ENCODE measurements at regions not wholly inside any gene's neighbourhood (a gene's known extent, or its start where the extent isn't known, plus 50 kb on each side); places are given as distances from the start of the nearest gene placed in this dataset.

DNA sequence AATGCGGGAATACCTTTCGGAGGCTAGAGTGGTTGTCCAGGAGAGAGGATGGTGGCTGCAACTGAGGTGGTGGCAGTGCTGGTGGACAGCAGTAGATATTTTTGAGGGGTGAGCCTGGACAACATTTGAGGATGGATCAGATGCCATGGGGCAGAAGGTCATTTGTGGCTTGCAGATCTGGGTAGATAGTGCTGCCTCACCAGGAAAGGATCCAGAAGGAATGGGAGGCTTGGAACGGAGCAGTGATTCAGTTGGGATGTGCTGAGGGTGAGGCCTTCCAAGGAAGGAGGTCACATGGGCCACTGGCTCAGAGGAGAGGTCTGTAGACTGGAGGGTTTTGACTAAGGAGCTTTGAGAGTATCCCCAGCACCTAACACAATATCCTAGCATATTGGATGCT, 110.8 kb upstream of the KAZN start:
- ATAC-seq (no peak), DNase-seq (no peak)
- CTCF ChIA-PET = no interaction called here
- H3K9me3 Mint-ChIP-seq (ENCODE audit: insufficient read depth) = no peaks in the 10 kb centered on the region
- no peaks in the 10 kb centered on the region for H3K36me3 Mint-ChIP-seq (ENCODE audit: low read depth)
- H3K4me1 Mint-ChIP-seq (ENCODE audit: low read depth) = no peaks in the 10 kb centered on the region
- POLR2A ChIA-PET = no interaction called here
- H3K4me3 Mint-ChIP-seq = no peak overlapping the region
- no peaks in the 10 kb centered on the region for H3K27me3 Mint-ChIP-seq (ENCODE audit: low read depth)
- no peak overlapping the region for H3K27ac Mint-ChIP-seq

DNA sequence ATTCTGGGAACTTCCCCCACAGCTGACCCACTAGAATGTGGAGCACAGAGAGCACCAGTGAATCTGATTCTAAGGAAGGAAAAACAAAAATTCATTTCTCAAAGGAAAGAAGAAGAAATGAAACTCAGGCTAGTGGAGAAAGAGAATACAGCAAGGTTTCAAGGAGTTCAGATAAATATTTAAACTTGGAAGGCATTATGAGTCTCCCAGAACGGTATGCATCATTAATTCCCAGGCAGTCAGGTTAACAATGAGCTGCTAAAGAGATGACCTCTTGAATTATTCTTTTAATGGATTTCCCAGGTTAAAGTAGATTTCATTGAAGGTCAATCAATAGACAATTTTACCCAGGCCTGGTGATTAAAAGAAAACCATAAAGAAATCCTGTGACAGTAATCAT, 103.6 kb upstream of the KAZN start:
- Mint-ChIP-seq H3K9me3 (ENCODE audit: insufficient read depth) (no peaks in the 10 kb centered on the region), H3K27ac (no peak overlapping the region), H3K4me1 (ENCODE audit: low read depth) (no peaks in the 10 kb centered on the region), H3K27me3 (ENCODE audit: low read depth) (no peaks in the 10 kb centered on the region), H3K36me3 (ENCODE audit: low read depth) (no peaks in the 10 kb centered on the region), H3K4me3 (no peak overlapping the region)
- POLR2A ChIA-PET = no interaction called here
- CTCF ChIA-PET = no interaction called here
- ATAC-seq (no peak), DNase-seq (no peak)

DNA sequence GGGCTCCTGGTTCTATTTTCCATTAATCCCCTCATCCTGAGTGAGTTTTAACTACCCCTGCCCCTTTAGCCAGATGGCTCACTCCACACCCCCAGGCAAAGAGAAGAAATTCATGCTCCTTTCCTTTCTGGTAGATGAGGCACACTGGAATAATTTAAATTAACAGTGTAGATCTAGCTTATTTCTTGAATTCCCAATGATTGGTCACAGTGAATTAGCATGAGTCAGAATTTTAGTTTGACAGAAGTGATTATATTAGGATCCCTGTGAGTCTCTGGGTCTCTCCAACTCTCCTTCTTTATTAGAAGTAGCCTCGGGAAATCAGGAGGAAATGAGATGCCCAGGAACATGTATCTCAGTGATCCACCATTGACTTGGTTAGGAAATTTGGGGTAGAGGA, 103.1 kb upstream of the KAZN start:
- ATAC-seq (no peak), DNase-seq (no peak)
- no peaks in the 10 kb centered on the region for H3K36me3 Mint-ChIP-seq (ENCODE audit: low read depth)
- H3K9me3 Mint-ChIP-seq (ENCODE audit: insufficient read depth) = no peaks in the 10 kb centered on the region
- no peaks in the 10 kb centered on the region for H3K4me1 Mint-ChIP-seq (ENCODE audit: low read depth)
- ChIA-PET CTCF (no interaction called here), POLR2A (no interaction called here)
- no peak overlapping the region for H3K4me3 Mint-ChIP-seq
- H3K27ac Mint-ChIP-seq = no peak overlapping the region
- no peaks in the 10 kb centered on the region for H3K27me3 Mint-ChIP-seq (ENCODE audit: low read depth)

DNA sequence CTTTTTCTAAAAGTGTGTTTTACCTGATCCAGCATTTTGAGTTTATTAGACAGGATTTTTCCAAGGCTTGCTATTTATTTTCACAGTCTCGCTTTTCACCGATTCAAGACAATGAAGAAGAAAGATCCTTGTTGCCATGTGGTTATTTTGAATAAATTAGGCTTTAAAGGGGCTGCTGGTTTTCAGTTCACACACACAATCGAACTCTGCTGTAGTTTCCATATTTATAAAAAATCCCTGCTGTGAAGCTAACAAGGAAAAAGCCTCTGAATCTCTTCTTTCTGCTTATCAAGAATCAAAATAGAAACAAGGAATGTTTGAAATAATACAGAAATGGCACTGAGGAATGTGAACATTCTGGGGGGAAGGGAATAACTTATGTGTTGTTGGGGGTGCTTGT, 102.5 kb upstream of the KAZN start:
- Mint-ChIP-seq H3K36me3 (ENCODE audit: low read depth) (no peaks in the 10 kb centered on the region), H3K27ac (no peak overlapping the region), H3K27me3 (ENCODE audit: low read depth) (no peaks in the 10 kb centered on the region), H3K9me3 (ENCODE audit: insufficient read depth) (no peaks in the 10 kb centered on the region), H3K4me1 (ENCODE audit: low read depth) (no peaks in the 10 kb centered on the region), H3K4me3 (no peak overlapping the region)
- no peak for ATAC-seq
- CTCF ChIA-PET = no interaction called here
- POLR2A ChIA-PET = no interaction called here
- no peak for DNase-seq

DNA sequence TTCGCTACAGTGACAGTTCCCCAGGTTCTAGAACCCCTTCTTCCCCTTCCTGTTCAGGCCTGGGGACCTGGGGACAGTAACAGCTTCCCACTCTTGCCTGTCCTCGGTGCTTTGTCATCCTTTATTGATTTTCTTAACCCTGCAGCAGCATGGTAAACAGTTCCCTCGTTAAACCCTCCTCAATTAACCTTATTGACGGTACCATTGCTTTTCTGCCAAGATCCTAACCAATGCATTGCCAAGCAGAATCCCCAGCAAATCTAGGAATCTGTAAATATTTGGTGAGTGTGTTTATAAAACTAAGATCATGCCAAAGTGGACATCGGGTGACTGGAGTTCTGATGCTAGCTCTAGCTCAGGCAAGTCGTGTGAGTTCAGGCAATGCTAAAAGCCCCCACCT, 99.6 kb upstream of the KAZN start:
- no peak overlapping the region for H3K27ac Mint-ChIP-seq
- DNase-seq = no peak
- H3K4me3 Mint-ChIP-seq = no peak overlapping the region
- H3K27me3 Mint-ChIP-seq (ENCODE audit: low read depth) = peaks cover 3% of the 10 kb centered on the region
- no peaks in the 10 kb centered on the region for H3K4me1 Mint-ChIP-seq (ENCODE audit: low read depth)
- ChIA-PET POLR2A (no interaction called here), CTCF (no interaction called here)
- H3K9me3 Mint-ChIP-seq (ENCODE audit: insufficient read depth) = no peaks in the 10 kb centered on the region
- no peaks in the 10 kb centered on the region for H3K36me3 Mint-ChIP-seq (ENCODE audit: low read depth)
- no peak for ATAC-seq

DNA sequence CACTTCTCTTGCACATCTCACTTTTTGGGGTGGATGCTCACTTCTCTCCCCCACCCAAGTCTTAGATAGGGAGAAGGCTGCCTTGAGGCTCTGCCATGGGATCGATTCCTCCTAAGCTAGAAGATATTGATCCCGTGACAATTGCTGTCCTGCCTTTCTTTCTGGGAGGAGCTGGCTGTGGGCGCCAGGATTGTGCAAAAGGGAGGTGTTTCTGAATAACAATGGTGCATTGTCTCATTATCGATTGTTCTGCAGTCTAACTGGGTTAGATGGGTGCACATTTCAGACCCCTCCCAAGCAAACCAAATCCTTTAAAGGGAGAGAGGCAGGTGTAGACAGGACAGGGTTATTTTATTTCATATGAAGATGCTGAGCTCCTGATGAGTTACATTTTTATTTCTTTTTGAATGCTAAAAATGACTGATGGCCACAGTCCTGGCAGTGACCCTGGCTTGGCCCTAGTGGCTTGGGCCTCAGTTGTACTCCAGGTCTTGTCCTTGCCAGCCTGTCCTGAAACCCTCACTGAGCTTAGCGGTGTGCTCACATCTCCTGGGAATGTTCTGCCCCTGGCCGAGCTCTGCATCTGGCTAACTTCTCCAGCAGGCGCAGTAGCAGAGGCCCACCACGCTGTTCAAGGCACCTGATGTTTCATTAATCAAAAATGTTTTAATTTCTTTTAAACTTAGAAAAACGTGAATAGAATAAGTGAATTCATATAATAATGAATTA, 99.0 kb upstream of the KAZN start:
- no peak overlapping the region for H3K4me3 Mint-ChIP-seq
- no peaks in the 10 kb centered on the region for H3K4me1 Mint-ChIP-seq (ENCODE audit: low read depth)
- ATAC-seq (no peak), DNase-seq (no peak)
- H3K9me3 Mint-ChIP-seq (ENCODE audit: insufficient read depth) = no peaks in the 10 kb centered on the region
- H3K36me3 Mint-ChIP-seq (ENCODE audit: low read depth) = no peaks in the 10 kb centered on the region
- CTCF ChIA-PET = no interaction called here
- peaks cover 3% of the 10 kb centered on the region for H3K27me3 Mint-ChIP-seq (ENCODE audit: low read depth)
- POLR2A ChIA-PET = no interaction called here
- H3K27ac Mint-ChIP-seq = no peak overlapping the region

DNA sequence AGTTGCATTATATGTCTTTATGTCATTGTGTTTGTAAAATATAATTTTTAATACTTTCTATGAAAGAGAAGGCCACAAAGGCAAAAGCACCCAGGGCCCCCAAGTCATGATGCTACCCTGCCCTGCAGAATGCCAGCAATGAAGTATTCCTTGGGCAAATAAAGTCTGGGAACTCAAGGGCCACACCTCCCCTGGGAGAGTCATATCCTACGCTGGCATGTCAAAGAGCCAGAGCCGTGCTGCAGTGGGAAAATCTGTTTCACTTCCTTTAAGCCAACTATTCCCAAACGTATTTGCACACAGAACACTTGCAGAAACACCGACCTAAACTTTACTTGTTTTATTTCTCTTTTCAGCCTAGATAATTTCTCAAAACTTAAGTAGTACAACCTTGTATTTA, 98.4 kb upstream of the KAZN start:
- ChIA-PET POLR2A (no interaction called here), CTCF (no interaction called here)
- ATAC-seq = no peak
- no peak for DNase-seq
- Mint-ChIP-seq H3K4me3 (no peak overlapping the region), H3K27ac (no peak overlapping the region), H3K27me3 (ENCODE audit: low read depth) (peaks cover 3% of the 10 kb centered on the region), H3K9me3 (ENCODE audit: insufficient read depth) (no peaks in the 10 kb centered on the region), H3K36me3 (ENCODE audit: low read depth) (no peaks in the 10 kb centered on the region), H3K4me1 (ENCODE audit: low read depth) (no peaks in the 10 kb centered on the region)

DNA sequence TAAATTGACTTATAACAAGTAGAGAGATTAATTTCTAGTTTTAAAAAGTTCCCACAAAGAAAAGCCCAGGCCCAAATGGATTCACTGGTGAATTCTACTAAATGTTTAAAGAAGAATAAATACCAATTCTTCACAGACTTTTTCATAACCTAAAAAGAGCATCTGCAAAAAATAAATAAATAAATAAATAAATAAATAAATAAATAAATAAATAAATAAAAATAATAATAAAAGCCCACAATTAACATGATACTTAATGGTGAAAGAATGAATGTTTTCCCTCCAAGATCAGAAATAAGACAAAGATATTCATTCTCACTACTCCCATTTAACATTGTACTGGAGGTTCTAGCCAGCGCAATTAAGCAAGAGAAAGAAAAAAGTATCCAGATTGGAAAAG, 97.6 kb upstream of the KAZN start:
- no peaks in the 10 kb centered on the region for H3K36me3 Mint-ChIP-seq (ENCODE audit: low read depth)
- no peak for DNase-seq
- H3K4me1 Mint-ChIP-seq (ENCODE audit: low read depth) = no peaks in the 10 kb centered on the region
- no peak overlapping the region for H3K27ac Mint-ChIP-seq
- no peak for ATAC-seq
- no peak overlapping the region for H3K4me3 Mint-ChIP-seq
- no peaks in the 10 kb centered on the region for H3K9me3 Mint-ChIP-seq (ENCODE audit: insufficient read depth)
- ChIA-PET POLR2A (no interaction called here), CTCF (no interaction called here)
- peaks cover 3% of the 10 kb centered on the region for H3K27me3 Mint-ChIP-seq (ENCODE audit: low read depth)

DNA sequence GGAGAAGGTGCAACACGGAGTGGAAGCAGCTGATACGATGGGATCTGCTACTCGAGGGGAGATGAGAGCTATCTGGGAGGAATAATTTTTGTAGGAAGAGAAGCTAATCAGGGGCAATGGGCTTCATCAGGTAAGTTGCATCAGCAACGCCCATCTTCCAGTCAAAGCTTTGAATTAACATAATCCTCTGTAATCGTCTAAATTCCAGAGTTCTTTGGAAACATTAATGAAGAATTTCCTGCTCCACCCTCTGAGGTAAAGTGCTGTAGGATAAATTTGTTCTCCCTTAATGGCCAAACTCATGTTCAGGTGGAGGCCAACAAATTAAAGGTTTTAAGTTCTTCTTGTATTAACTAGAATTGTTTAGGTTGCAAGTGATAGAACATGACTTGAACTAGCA, 94.0 kb upstream of the KAZN start:
- ChIA-PET POLR2A (no interaction called here), CTCF (no interaction called here)
- no peaks in the 10 kb centered on the region for H3K36me3 Mint-ChIP-seq (ENCODE audit: low read depth)
- peaks cover 3% of the 10 kb centered on the region for H3K27me3 Mint-ChIP-seq (ENCODE audit: low read depth)
- no peak for ATAC-seq
- H3K9me3 Mint-ChIP-seq (ENCODE audit: insufficient read depth) = no peaks in the 10 kb centered on the region
- no peak overlapping the region for H3K4me3 Mint-ChIP-seq
- H3K4me1 Mint-ChIP-seq (ENCODE audit: low read depth) = no peaks in the 10 kb centered on the region
- H3K27ac Mint-ChIP-seq = no peak overlapping the region
- no peak for DNase-seq

DNA sequence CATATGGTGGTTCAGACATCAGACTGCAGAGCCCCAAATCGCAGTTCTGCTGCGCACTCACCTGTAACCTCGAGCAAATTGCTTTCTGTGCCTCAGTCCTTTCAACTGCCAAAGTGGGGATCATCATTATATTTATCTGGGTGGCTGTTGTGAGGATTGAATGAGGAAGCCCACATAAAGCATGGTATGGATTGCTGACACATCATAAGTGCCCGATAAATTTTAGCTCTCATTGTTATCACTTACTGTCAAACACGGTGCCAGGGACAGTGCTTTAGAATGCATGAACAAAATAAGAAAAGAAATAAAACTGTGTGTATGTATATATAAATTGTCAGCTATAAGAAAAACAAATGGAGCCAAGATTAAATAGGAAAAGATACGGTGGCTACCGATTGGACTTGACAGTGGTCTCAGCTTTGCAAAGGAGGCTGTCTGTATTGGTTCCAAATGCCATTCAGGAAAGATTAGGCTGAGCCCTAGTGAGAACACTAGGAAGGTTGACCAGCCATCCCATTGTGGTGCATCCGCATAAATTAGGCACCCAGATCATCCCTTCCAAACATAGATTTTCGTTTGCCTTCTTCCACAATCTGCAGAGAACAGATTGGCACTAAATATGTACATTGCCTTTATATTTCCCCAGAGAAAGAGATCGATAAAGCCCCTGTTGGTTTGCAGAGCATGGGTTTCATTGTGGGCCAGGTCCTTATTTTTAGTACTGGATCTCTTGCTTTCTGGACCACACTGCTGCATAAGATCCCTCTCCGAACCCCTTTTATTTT, 91.8 kb upstream of the KAZN start:
- H3K9me3 Mint-ChIP-seq (ENCODE audit: insufficient read depth) = no peaks in the 10 kb centered on the region
- no peak overlapping the region for H3K27ac Mint-ChIP-seq
- no peak overlapping the region for H3K4me3 Mint-ChIP-seq
- POLR2A ChIA-PET = no interaction called here
- peaks cover 1% of the 10 kb centered on the region for H3K27me3 Mint-ChIP-seq (ENCODE audit: low read depth)
- DNase-seq (no peak), ATAC-seq (no peak)
- CTCF ChIA-PET = no interaction called here
- H3K36me3 Mint-ChIP-seq (ENCODE audit: low read depth) = no peaks in the 10 kb centered on the region
- H3K4me1 Mint-ChIP-seq (ENCODE audit: low read depth) = no peaks in the 10 kb centered on the region

DNA sequence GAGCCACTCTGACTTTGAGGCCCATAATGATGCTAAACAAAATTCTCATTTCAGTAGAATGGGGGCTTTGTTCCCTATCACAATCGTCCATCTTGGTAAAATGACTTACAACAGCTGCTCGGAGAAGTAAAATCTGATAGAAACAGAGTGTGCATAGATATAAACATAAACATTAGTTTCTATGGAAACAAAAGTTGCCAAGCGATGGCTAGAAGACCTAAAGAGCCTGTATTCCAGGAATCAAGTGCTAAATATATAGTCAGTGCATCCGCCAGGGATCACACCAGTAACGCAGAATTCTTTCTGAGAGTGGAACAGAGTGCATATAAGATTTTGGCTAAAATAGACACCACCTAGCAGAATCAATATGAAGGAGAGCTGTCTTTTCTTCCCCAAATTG, 91.2 kb upstream of the KAZN start:
- ChIA-PET CTCF (no interaction called here), POLR2A (no interaction called here)
- H3K36me3 Mint-ChIP-seq (ENCODE audit: low read depth) = no peaks in the 10 kb centered on the region
- no peaks in the 10 kb centered on the region for H3K27me3 Mint-ChIP-seq (ENCODE audit: low read depth)
- no peaks in the 10 kb centered on the region for H3K9me3 Mint-ChIP-seq (ENCODE audit: insufficient read depth)
- no peak overlapping the region for H3K4me3 Mint-ChIP-seq
- no peaks in the 10 kb centered on the region for H3K4me1 Mint-ChIP-seq (ENCODE audit: low read depth)
- DNase-seq = no peak
- no peak overlapping the region for H3K27ac Mint-ChIP-seq
- no peak for ATAC-seq

DNA sequence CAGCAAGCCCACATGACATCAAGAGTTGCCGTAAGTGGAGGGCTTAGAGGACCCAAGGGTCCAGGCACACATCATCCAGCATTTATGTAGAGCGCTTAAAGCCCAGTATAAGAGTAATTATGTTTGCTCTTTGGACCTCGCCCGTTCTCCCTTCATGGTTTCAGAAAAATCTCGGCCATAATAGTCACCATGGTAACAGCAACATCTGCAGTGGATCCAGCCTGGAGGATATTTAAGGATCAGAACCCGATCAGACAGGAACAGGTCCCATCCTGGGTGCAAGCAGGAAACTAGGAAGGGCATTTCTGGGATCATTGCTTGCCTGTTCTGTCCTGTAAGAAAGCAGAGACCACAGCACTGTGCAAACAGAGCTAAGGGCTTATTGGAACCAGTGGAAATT, 89.9 kb upstream of the KAZN start:
- ChIA-PET POLR2A (no interaction called here), CTCF (no interaction called here)
- Mint-ChIP-seq H3K27me3 (ENCODE audit: low read depth) (no peaks in the 10 kb centered on the region), H3K4me1 (ENCODE audit: low read depth) (no peaks in the 10 kb centered on the region), H3K36me3 (ENCODE audit: low read depth) (no peaks in the 10 kb centered on the region), H3K4me3 (no peak overlapping the region), H3K9me3 (ENCODE audit: insufficient read depth) (no peaks in the 10 kb centered on the region), H3K27ac (no peak overlapping the region)
- ATAC-seq (no peak), DNase-seq (no peak)

DNA sequence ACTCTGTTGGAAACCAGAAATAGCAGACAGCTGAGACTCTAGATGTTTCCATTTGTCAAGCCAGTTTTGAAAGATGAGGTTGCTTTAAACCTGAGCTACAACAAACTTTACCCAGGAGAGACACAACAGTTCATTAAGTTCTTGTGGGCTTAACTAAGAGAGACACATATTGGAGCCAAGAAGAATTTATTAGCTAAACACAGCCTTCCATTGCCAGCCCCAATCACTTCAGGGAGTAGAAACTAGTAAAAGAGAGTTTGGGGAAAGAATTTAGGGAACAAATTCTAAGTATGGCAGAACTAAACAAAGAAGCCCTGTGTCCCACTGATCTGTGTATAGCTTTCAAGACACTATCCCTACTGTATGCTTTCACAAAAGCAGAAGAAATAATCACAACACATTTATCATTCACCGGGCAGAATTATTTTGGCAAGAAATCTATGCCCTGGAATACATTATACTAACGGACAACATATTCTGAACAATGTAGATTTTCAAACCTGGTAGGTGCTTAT, 87.3 kb upstream of the KAZN start:
- ChIA-PET CTCF (interaction anchor here (1.1 kb wide), 1 partner anchor 10 kb away, joined by 3 read pairs; no protein-coding TSS in a partner anchor), POLR2A (no interaction called here)
- Mint-ChIP-seq H3K27ac (no peak overlapping the region), H3K27me3 (ENCODE audit: low read depth) (peaks cover 3% of the 10 kb centered on the region), H3K36me3 (ENCODE audit: low read depth) (no peaks in the 10 kb centered on the region), H3K4me3 (no peak overlapping the region), H3K9me3 (ENCODE audit: insufficient read depth) (no peaks in the 10 kb centered on the region), H3K4me1 (ENCODE audit: low read depth) (no peaks in the 10 kb centered on the region)
- no peak for ATAC-seq
- no peak for DNase-seq

All from activated CD8-positive, alpha-beta T cell treated with anti-CD3 and anti-CD28 coated beads, Interleukin-2, amount 10 ng/mL, durations not matched to agents 7 days and 5 days (primary cell).